ENCODE measurements at regions not wholly inside any gene's neighbourhood (a gene's known extent, or its start where the extent isn't known, plus 50 kb on each side); places are given as distances from the start of the nearest gene placed in this dataset.

GRCh38 chr2:144607891-144608521 lies 88.1 kb upstream of the ZEB2 start:
- no peak overlapping the region for H3K9ac ChIP-seq (ENCODE audit: low read length)
- H2AFZ ChIP-seq (ENCODE audit: low read depth, low read length, poor library complexity, severe bottlenecking) = no peak overlapping the region
- RAD21 ChIA-PET (ENCODE audit: low non-redundant PET in 1 of 2, low total read pairs in 2 of 2, uncharacterized antibody in 2 of 2, unreplicated experiment in 2 of 2) = no interaction called here
- H3K4me1 ChIP-seq (ENCODE audit: control insufficient read depth in 1 of 2, insufficient read depth in 2 of 2, low read length in 2 of 2) = no peaks in the 10 kb centered on the region
- no peak overlapping the region for H3K4me2 ChIP-seq (ENCODE audit: low read length)
- no peaks in the 10 kb centered on the region for H3K79me2 ChIP-seq (ENCODE audit: insufficient read depth, low read length)
- no peaks in the 10 kb centered on the region for H3K9me3 ChIP-seq (ENCODE audit: control insufficient read depth in 1 of 2, insufficient read depth in 1 of 2, low read depth in 1 of 2, low read length in 2 of 2)
- no peaks in the 10 kb centered on the region for H3K9me2 ChIP-seq (ENCODE audit: insufficient read depth)
- no peaks in the 10 kb centered on the region for H3K27me3 ChIP-seq (ENCODE audit: insufficient read depth, low read length)
- POLR2A ChIA-PET = no interaction called here
- ATAC-seq = no peak
- intact Hi-C loops (cut with micrococcal nuclease) = no loop called here
- no peak for TF ChIP-seq ZNF274 (IDR thresholded peaks at IDR 0.05; ENCODE audit: low read depth, low read length)
- no peak for TF ChIP-seq TCF7L2 (IDR thresholded peaks at IDR 0.05; ENCODE audit: borderline replicate concordance, extremely low read depth, insufficient read depth, insufficient read length)
- TF ChIP-seq EZH2 (IDR thresholded peaks at IDR 0.05) = no peak
- no peak for TF ChIP-seq POLR2A (IDR thresholded peaks at IDR 0.05; ENCODE audit: borderline replicate concordance, extremely low read depth, insufficient read depth, insufficient read length)
- TF ChIP-seq SRF (IDR thresholded peaks at IDR 0.05; ENCODE audit: low read depth) = no peak
- no peak for TF ChIP-seq CTCF (IDR thresholded peaks at IDR 0.05 in 2 of 3, conservative IDR thresholded peaks at IDR 0.05 in 1 of 3; ENCODE audit: borderline replicate concordance in 1 of 3, insufficient read depth in 1 of 3, low read depth in 2 of 3, low read length in 2 of 3)
- no peak for TF ChIP-seq MAX (IDR thresholded peaks at IDR 0.05)
- TF ChIP-seq YY1 (IDR thresholded peaks at IDR 0.05; ENCODE audit: extremely low read depth, insufficient replicate concordance, low read depth, low read length) = no peak
- TF ChIP-seq REST (IDR thresholded peaks at IDR 0.05; ENCODE audit: low read depth) = no peak
- TF ChIP-seq POLR2AphosphoS5 (IDR thresholded peaks at IDR 0.05; ENCODE audit: low read depth, low read length) = no peak
- TF ChIP-seq EZH2phosphoT487 (IDR thresholded peaks at IDR 0.05; ENCODE audit: borderline replicate concordance) = no peak
- no peak for DNase-seq (ENCODE audit: low read depth, low spot score)
- H3K27ac ChIP-seq (ENCODE audit: low read depth, low read length) = no peak overlapping the region
- no peaks in the 10 kb centered on the region for H3K36me3 ChIP-seq (ENCODE audit: control insufficient read depth in 1 of 2, insufficient read depth in 2 of 2, low read length in 2 of 2)
- no peak overlapping the region for H3K4me3 ChIP-seq (replicated peaks in 1 of 2; ENCODE audit: low read depth in 1 of 2, low read length in 2 of 2)
- H4K20me1 ChIP-seq (ENCODE audit: insufficient read depth) = no peaks in the 10 kb centered on the region
- BruUV-seq (replicated peaks) = no TSS peak
- CTCF ChIA-PET = no interaction called here
